ENCODE measurements at regions not wholly inside any gene's neighbourhood (a gene's known extent, or its start where the extent isn't known, plus 50 kb on each side); places are given as distances from the start of the nearest gene placed in this dataset.

- DNase-seq, result no peak
Observed at GRCh38 chr4:42736527-42737195, 79.8 kb upstream of the ATP8A1 start.

- DNase-seq, result no peak
Observed at GRCh38 chr4:42733380-42733779, 76.5 kb upstream of the ATP8A1 start.

DNA sequence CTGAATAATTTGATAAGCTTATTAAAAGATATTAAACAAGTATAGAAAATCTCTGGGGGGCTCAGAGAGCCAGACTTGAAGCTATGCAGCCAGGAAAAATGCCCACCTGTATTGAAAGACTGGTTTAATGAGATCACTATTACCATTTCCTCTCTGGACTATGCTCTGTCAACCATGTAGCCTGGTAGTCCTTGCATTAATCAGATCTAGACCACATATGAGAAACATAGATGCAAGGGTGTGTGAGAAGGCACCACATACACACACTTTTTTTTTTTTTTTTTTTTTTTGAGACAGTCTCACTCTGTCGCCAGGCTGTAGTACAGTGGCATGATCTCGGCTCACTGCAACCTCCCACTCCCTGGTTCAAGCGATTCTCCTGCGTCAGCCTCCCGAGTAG lies 75.9 kb upstream of the ATP8A1 start:
- no peak for DNase-seq

DNA sequence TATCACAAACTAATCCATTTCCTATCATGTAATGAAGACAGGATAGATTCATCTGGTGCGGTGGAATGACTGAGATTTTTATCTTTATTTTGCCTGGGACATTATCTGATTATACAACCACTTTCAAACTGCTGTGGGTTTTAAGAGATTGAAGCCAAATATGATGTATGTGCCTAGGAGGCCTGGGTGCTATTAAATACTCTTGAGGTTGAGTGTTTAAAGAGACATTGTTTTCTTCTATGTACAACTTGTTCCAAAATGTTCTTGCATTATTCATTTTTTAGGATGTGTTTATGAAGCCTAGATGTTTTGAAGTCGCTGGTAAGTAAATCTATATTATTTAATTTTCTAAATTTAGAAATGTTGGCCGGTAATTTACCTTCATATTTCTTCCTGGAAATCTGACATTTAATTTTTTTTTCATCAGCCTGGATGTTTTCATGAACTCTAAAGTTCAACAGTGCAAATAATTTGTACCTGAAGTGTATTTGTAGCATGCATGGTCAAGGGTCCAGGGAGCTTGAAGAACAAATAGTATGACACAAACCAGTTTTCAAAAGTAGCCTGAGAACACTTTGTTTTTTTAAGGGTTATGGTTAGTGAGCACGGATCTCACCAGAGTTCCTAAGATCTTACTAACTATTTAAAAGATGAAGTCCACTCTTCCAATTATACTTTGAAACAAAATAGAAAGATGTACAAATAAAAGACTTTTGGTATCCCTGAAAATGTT lies 72.8 kb upstream of the ATP8A1 start:
- no peak for DNase-seq

DNA sequence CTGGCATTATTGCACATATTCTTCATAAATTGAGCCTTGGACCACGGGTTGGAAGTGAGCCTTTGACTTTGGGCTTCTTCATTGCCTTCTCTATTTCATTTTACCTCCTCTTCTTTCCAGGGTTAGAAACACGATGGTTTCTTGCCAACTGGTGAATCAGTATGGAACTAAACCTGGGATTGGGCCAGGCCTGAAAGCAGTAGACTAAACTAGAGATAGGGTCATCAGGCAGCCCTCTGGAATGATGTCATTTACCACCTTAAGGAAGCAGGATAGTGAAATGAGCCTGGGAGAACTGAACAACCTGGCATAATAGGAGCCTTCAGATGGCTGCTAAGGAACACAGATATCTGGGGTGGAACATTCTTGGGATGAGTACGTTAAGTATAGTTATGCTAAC lies 67.5 kb upstream of the ATP8A1 start:
- no peak for DNase-seq

- DNase-seq, result no peak
Observed at GRCh38 chr4:42720533-42720932, 63.6 kb upstream of the ATP8A1 start.

DNA sequence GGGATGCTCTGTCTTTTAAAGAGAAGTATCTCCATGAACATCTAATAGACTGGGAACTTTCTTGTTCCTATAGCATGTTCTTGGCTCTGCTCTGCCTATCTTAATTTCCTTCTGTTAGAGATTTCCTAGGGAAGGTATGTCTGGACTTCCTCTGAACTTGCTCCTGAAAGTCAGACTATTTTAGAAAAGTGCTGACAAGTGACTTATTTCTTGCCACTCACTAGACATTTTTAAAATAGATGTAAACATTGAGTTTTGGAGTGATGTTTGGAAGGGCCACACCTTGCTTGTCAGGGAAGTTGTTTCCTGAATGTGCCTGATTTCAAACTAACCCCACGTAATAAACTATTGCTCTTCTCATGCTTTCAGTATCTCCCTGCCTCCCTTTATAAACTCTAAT lies 62.4 kb upstream of the ATP8A1 start:
- no peak for DNase-seq

DNA sequence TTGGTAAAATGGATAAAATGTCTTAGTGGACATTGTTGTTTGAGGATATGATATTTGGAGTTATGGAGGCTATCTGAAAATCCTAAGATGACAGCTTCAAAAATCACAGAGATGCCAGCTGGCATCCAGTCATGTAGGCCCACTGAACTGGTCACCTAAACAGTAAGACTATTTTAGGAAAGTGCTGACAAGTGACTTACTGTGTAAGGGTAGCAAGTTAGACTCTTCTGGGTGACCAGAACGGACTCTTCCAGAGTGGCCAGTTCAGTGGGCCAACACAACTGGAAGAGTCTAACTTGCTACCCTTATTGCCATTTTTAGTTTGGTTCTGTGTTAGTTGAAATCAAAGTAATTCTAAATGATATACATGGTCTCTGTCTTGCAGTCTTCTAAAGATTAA lies 61.4 kb upstream of the ATP8A1 start:
- DNase-seq, result no peak

- DNase-seq, result no peak
Observed at GRCh38 chr4:42716996-42717395, 60.1 kb upstream of the ATP8A1 start.

- no peak for DNase-seq
Observed at GRCh38 chr4:42715807-42716482, 59.0 kb upstream of the ATP8A1 start.

DNA sequence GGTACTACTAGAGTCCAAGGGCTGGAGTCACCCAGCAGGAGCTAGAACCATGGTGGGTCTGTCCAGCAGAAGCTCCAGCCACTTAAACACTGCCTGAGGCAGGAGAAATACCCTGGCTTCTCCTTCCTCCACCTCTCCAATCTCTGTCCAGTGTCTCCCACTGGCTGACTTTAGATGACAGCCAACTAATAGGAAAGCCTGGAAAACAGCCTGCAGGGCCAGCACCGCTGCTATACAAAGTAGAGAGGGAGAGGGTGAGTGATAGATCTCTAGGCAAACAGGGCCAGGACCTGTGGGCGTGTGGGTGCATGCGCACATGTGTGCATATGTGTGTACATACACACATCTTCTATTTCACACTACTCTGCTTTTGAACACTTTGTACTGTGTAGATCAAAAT lies 56.5 kb upstream of the ATP8A1 start:
- DNase-seq, result no peak

DNA sequence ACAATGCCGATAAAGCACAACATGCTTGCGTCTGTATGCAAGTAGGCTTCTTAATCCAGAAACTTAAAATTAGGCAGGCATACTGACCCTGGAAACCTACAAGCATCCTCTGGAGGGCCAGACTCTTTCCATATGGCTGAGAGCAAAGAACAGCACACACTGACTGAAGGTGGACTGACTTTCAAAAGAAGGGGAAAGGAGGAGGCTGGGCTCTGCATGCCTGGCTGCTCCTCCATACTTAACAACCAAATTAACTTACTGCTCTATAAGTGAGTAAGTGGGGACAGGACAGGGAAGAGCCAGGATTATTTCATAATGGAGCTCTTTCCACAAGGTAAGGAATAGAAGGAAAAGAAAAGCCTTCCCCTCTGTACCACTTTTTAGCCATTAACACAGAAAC lies 55.9 kb upstream of the ATP8A1 start:
- no peak for DNase-seq

GRCh38 chr4:42711496-42711895 lies 54.6 kb upstream of the ATP8A1 start:
- no peak for DNase-seq

DNA sequence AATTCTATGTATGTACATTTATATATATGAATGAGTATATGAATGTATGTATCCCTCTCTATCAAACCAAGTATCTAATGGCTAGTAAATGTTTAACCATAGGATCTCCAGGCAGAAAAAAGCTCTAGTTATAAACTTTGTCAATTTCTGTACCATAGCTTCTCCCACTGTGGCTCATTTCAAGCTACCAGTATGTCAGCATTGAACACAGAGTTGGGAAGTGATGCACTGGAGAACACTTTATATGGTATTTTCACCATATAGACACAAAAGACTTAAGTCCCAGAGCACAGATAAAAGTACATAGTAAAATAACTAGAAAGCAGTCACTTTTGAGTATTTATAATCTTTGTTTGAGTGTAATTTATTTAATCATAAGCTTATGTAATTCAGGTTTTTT lies 53.9 kb upstream of the ATP8A1 start:
- DNase-seq, result no peak

- no peak for DNase-seq
Observed at GRCh38 chr4:42710329-42710728, 53.4 kb upstream of the ATP8A1 start.

DNA sequence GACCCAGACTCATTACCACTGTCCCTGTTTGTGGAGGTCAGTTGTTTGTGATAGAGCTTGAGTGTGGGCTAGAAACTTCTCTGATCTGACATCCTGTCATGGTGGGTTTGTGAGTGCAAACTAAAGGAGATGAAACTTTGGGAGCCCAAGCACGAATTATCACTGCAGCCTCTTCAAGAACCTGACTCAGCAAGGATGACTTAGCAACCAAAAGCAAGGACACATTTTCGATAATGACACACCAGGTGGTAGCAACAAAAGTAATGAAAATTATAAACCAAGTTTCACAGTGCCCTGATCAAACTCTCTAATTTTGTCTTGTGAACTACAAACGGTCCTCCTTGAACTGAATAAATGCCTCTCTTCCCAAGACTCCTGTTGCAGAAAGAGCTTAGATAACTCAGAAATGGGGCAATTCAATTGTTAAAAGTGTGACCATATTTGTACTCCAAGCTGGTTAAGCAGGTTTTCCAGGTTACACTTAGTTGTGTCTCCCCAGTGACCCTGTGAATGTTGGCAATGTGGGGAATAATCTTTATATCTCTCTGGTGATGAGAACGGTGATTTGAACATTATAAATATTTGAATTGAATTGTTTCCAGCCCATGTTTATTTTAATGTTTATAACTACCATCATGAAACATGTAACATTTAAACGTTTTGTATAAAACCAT lies 52.6 kb upstream of the ATP8A1 start:
- no peak for DNase-seq

GRCh38 chr4:42708625-42709024 lies 51.7 kb upstream of the ATP8A1 start:
- DNase-seq, result no peak
